Fibroblast of villous mesenchyme (primary cell): ENCODE measurements at regions not wholly inside any gene's neighbourhood (a gene's known extent, or its start where the extent isn't known, plus 50 kb on each side); places are given as distances from the start of the nearest gene placed in this dataset.
A peak's percentile ranks its signal among the peaks of the same experiment; 100 is the strongest.
"Not testable (repeated sequence)": the region's sequence is repeated elsewhere in the genome, so short reads cannot be mapped to it uniquely, and the experiment has no call there.

Experiments
- DNase-seq: peaks from one replicate; pipeline ENCODE4 v3.0.0-alpha.2; 2010; ENCODE audit warnings: low read depth
- H3K4me3 ChIP-seq: 2 replicates; pipeline ENCODE4 v1.5.1; 2011; ENCODE audit warnings: low read depth, mild to moderate bottlenecking, low read length
- TF ChIP-seq, protein P1 (sequence below): IDR thresholded peaks from 2 replicates; pipeline ENCODE4 v1.5.1; 2012; ENCODE audit warnings: low read depth, mild to moderate bottlenecking, low read length; ENCODE audit not compliant: insufficient read depth

DNA sequence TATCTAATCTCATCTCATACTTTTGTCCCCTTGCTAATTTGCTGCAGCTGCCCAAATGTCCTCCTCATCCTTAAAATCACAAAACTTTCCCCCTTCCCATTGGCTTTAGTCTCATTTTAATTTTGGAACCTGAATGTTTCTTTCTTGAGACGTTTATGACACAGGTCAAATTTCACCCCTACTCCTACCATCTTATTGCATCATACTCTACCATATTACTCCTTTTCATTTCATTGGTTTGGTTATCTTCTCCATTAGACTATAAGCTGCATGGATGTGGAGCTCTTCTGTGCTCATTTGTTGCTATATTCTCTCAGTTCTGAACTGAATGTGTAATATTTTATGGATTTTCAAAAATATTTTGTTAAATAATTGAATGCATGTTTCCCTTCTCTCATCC is 688.6 kb downstream of the CBLN4 start:
- H3K4me3 ChIP-seq = no peak overlapping the region
- TF ChIP-seq, protein P1, sequence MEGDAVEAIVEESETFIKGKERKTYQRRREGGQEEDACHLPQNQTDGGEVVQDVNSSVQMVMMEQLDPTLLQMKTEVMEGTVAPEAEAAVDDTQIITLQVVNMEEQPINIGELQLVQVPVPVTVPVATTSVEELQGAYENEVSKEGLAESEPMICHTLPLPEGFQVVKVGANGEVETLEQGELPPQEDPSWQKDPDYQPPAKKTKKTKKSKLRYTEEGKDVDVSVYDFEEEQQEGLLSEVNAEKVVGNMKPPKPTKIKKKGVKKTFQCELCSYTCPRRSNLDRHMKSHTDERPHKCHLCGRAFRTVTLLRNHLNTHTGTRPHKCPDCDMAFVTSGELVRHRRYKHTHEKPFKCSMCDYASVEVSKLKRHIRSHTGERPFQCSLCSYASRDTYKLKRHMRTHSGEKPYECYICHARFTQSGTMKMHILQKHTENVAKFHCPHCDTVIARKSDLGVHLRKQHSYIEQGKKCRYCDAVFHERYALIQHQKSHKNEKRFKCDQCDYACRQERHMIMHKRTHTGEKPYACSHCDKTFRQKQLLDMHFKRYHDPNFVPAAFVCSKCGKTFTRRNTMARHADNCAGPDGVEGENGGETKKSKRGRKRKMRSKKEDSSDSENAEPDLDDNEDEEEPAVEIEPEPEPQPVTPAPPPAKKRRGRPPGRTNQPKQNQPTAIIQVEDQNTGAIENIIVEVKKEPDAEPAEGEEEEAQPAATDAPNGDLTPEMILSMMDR = no peak
- DNase-seq = no peak

DNA sequence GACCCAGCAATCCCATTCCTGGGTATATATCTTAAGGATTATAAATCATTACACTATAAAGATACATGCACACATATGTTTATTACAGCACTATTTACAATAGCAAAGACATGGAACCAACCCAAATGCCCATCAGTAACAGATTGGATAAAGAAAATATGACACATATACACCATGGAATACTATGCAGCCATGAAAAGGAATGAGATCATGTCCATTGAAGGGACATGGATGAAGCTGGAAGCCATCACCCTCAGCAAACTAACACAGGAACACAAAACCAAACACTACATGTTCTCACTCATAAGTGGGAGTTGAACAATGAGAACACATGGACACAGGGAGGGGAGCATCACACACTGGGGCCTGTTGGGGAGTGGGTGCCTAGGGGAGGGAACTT is 694.5 kb downstream of the CBLN4 start:
- DNase-seq, H3K4me3 ChIP-seq: not testable (repeated sequence)

GRCh38 chr20:55291261-55291660 is 714.1 kb downstream of the CBLN4 start:
- TF ChIP-seq, protein P1 = no peak
- DNase-seq = no peak

DNA sequence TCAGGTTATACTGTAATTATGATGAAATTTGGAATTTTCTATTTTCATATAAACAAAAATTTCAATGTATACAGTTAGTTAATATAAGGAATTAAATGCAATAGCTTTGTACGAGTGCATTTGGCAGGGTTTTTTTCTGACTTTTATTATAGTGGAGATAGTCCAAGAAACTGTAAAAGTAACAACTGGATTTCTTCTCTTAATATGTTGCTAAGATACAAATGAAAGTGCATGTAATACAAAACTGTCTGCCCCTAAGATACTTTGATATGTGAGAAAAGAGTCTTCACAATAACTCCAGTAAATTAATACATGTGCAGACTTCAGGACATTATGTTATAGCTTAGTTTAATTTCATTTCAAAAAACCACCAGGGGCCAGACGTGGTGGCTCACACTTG is 721.4 kb downstream of the CBLN4 start:
- TF ChIP-seq, protein P1 = no peak
- no peak for DNase-seq
- H3K4me3 ChIP-seq = no peak overlapping the region

More at GRCh38 chr20:55291261-55291660, 714.1 kb downstream of the CBLN4 start:
- no peak overlapping the region for H3K4me3 ChIP-seq

DNA sequence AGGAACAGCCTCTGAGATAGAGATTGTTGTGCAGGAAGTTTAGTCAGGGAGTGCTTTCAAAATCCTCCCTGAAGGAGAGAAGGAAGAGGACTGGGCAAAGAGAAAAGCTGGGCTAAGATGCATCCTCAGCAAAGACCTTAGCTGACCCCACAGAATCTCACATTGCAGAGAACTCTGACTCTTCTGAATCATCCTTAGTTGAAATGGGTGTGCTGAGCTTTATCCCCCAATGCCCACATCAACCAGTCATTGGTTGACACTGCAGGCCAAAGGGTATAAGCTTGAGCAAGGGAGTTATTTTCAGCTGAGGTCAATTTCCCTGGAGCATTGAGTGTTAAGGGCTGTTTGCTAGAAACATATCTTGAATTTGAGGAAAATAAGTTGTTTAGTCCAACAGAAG is 732.2 kb downstream of the CBLN4 start:
- H3K4me3 ChIP-seq = no peak overlapping the region
- TF ChIP-seq, protein P1 = no peak
- no peak for DNase-seq

GRCh38 chr20:55271371-55271770 is 733.9 kb downstream of the CBLN4 start:
- TF ChIP-seq, protein P1 = no peak

DNA sequence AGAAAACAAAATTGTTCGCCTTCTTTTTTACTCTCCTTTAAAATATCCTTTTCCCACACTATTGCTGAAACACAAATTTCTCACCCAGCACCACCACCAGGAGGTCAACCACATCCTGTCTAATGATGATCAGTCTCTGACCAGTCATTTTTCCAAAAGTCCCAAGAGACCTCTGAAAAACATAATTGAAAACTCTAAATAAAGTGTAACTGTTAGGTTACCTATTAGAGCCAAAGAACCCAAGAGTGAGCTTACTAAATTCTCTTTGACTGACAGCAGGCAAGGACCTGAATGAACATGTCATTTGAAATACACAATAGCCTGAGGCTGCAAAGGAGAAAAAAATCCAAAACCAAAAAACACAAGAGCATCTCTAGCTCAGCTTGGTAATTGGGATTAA is 735.4 kb downstream of the CBLN4 start:
- DNase-seq = no peak
- TF ChIP-seq, protein P1 = no peak
- no peak overlapping the region for H3K4me3 ChIP-seq

More at GRCh38 chr20:55271371-55271770, 733.9 kb downstream of the CBLN4 start:
- peak; percentile 1 for DNase-seq
- H3K4me3 ChIP-seq = no peak overlapping the region
